GM06990 (cell line): ENCODE measurements at regions not wholly inside any gene's neighbourhood (a gene's known extent, or its start where the extent isn't known, plus 50 kb on each side); places are given as distances from the start of the nearest gene placed in this dataset.

Experiments
- DNase-seq: peaks from one replicate; pipeline ENCODE4 v3.0.0-alpha.2; 2011; ENCODE audit not compliant: insufficient read length; ENCODE audit errors: extremely low read depth
- H3K27me3 ChIP-seq: replicated peaks from 2 replicates; pipeline ENCODE4 v1.6.0; 2011; ENCODE audit warnings: low read length; ENCODE audit not compliant: control insufficient read depth, insufficient read depth
- H3K36me3 ChIP-seq: 2 replicates; pipeline ENCODE4 v1.5.1; 2011; ENCODE audit warnings: low read length; ENCODE audit not compliant: control insufficient read depth, insufficient read depth
- H3K4me3 ChIP-seq: replicated peaks from 2 replicates; pipeline ENCODE4 v1.5.1; 2011; ENCODE audit warnings: low read depth, mild to moderate bottlenecking, control low read depth, low read length
- TF ChIP-seq, protein P1 (sequence below): IDR thresholded peaks from 2 replicates; pipeline ENCODE4 v1.5.1; 2011; ENCODE audit warnings: low read length, control low read depth, mild to moderate bottlenecking, inconsistent platforms; ENCODE audit not compliant: insufficient read depth, poor library complexity, severe bottlenecking

DNA sequence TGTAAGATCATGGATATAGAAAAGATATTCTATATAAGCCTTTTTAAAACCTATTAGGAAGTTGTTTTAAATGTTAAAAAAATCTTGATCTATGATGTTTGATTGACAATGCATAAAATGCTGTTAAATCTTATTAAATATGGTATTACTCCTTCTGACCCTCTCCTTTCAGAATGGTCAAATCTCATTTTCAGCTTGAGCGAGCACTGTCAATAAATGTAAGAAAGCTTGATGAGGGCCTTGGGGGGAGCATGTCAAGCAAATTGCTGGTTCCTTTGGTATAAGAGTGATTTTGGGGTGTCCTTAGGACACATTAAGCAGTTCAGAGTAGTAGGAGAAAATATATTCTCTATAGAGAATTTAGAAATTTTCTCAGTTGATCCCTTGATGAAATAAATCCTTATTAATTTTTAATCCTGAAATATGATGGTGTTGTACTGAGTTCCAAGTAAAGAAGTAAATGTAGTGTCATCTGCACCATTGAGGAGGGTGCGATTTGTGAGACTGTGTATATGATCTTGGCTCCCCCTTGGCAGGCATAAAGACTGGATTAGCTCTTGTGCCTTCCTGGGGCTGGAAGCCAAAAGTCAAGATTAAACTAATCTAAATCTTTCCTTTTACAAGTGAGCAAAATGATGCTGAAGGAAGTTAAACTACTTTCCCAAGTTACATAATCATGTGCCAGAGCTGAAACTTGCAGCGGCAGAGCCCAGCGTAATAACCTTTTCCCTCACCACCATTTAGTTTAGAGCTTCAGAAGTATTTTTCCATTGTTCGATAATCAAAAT lies 82.6 kb upstream of the ANK2 start:
- no peaks in the 10 kb centered on the region for H3K27me3 ChIP-seq
- no peak for DNase-seq
- H3K36me3 ChIP-seq: no peaks in the 10 kb centered on the region
- H3K4me3 ChIP-seq: no peak overlapping the region
- TF ChIP-seq, protein P1, sequence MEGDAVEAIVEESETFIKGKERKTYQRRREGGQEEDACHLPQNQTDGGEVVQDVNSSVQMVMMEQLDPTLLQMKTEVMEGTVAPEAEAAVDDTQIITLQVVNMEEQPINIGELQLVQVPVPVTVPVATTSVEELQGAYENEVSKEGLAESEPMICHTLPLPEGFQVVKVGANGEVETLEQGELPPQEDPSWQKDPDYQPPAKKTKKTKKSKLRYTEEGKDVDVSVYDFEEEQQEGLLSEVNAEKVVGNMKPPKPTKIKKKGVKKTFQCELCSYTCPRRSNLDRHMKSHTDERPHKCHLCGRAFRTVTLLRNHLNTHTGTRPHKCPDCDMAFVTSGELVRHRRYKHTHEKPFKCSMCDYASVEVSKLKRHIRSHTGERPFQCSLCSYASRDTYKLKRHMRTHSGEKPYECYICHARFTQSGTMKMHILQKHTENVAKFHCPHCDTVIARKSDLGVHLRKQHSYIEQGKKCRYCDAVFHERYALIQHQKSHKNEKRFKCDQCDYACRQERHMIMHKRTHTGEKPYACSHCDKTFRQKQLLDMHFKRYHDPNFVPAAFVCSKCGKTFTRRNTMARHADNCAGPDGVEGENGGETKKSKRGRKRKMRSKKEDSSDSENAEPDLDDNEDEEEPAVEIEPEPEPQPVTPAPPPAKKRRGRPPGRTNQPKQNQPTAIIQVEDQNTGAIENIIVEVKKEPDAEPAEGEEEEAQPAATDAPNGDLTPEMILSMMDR: no peak

DNA sequence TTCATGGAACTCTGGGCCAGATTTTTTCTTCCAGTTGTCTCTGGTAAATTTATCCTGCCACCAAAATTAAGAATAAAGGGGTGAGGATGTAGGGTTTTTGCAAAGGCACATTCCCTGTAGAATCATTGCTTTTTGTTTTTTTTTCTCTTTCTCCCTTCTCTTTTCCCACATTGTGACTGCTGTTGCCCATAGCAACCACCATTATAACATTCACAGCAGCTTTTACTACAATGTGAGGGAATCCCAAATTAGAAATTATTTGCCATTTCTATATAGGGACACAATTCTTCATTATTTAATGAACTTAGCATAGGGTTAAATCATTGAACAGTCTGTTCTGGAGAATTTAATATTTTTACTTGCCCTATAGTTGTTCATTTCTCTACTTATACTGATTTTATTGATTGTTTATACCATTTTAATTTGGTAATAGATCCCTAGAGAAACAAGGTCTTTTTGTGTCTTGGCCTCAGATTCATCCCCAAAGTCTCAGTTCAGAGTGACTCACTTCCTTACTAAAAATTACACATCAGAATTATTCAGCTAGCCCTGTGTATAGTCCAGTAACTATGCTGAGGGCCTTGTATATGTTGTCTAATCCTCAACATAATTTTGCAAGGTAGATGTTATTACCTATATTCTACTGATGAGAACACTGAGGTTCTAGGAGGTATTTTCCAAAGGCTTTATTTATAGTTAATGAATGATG lies 80.8 kb upstream of the ANK2 start:
- Histone ChIP-seq H3K36me3 (no peaks in the 10 kb centered on the region), H3K27me3 (no peaks in the 10 kb centered on the region), H3K4me3 (no peak overlapping the region)
- no peak for DNase-seq
- TF ChIP-seq, protein P1: no peak

DNA sequence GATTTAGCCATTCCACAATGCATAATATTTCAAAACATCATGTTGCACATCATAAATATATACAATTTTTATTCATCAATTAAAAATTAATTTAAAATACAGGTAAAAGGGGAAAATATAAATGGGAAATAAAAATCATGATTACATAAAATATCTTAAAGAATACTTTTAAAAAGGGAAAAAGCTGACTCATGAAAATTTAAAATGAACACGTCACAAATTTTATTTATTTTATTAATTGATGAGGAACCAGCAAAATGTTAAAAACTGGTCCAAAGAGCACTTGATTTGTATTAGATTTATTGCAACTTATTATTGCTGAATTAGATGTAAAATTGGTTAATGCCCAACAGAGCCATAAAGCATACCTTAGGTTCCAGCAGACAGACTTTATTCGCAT lies 78.5 kb upstream of the ANK2 start:
- TF ChIP-seq, protein P1: no peak
- no peak overlapping the region for H3K4me3 ChIP-seq
- H3K36me3 ChIP-seq: no peaks in the 10 kb centered on the region
- no peak for DNase-seq
- no peaks in the 10 kb centered on the region for H3K27me3 ChIP-seq

DNA sequence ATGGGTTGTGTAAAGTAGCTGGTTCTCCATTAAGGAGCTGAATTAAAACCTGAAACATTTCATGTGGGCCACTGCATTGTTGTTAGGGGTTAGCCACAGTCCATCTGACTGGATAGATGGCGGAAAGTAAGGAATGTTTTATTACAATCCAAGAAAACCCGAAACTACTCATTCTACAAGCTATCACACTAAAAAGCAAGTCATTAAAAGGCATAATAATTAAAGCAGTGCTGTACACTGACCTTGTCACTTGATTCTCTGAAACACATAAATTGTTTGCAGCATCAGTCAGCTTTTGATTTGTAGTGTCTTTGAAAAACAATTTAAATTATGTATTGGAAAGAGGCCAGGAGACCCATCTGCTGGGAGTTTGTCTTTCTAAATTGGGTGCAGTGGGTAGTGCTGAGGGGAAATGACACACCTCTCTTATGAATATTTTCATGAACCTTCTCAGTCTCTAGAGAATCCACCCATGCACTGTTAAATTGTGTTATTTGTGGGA lies 75.7 kb upstream of the ANK2 start:
- TF ChIP-seq, protein P1: no peak
- H3K27me3 ChIP-seq: no peaks in the 10 kb centered on the region
- no peak for DNase-seq
- no peak overlapping the region for H3K4me3 ChIP-seq
- H3K36me3 ChIP-seq: no peaks in the 10 kb centered on the region

DNA sequence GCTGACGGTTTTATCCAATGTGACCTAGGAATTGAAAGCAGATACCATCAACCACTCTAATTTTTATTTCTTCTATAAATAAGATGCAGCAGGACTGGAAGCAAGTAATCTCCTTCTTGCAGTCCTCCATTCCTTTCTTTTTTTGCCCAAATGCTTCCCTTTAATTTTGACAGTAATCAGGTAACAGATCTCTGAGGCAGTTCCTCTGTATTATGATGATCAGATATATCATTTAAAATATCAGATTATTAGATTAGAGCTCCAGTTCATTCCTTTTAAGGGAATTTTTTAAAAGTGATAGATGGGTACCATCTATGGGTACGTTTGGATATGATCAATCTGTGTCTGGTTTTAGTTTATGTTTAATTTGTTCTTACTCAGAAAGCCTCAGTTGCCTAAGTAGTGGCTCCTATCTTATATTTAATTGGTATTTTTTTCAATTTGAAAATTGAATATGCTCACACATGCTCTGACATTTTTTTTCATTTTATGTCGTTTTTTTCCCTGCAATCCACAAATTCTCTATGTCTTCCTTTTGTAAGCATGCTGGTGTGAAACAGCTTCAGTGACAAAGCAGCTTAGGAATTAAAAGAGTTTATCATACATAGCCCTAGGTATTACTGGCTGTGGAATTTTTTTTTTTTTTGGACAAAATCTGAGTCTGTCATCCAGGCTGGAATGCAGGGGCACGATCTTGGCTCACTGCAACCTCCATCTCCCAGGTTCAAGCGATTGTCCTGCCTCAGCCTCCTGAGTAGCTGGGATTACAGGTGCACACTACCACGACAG lies 73.7 kb upstream of the ANK2 start:
- H3K27me3 ChIP-seq: no peaks in the 10 kb centered on the region
- no peak overlapping the region for H3K4me3 ChIP-seq
- no peaks in the 10 kb centered on the region for H3K36me3 ChIP-seq
- no peak for DNase-seq
- TF ChIP-seq, protein P1: no peak
